GM23338 (cell line): ENCODE measurements at regions not wholly inside any gene's neighbourhood (a gene's known extent, or its start where the extent isn't known, plus 50 kb on each side); places are given as distances from the start of the nearest gene placed in this dataset.
"Not testable (repeated sequence)": the region's sequence is repeated elsewhere in the genome, so short reads cannot be mapped to it uniquely, and the experiment has no call there.

Experiments
- ATAC-seq: fragments of 200-7000 bp; cut with Tn5 transposase; 3 replicates; pipeline ENCODE4 v1.9.1; 2020
- DNase-seq: peaks from one replicate; pipeline ENCODE4 v3.0.0-alpha.2; 2015; ENCODE audit warnings: low spot score
- H2AFZ ChIP-seq: fragments of 200-600 bp; sonication (generic); 2 replicates; pipeline ENCODE4 v1.8.0; 2016; ENCODE audit warnings: antibody characterized with exemption, mild to moderate bottlenecking, moderate library complexity
- H3F3A ChIP-seq: fragments of 200-600 bp; sonication (generic); replicated peaks from 2 replicates; pipeline ENCODE4 v1.8.0; 2017; ENCODE audit warnings: antibody characterized with exemption, mixed run types, low read depth
- H3K27ac ChIP-seq: fragments of 200-600 bp; sonication (generic); 2 replicates; pipeline ENCODE4 v1.6.1; 2016; ENCODE audit warnings: low read depth
- H3K27me3 ChIP-seq: fragments of 200-600 bp; sonication (generic); 2 replicates; pipeline ENCODE4 v1.8.0; 2016; ENCODE audit warnings: mild to moderate bottlenecking, mixed run types, moderate library complexity; ENCODE audit not compliant: insufficient read depth
- H3K36me3 ChIP-seq: fragments of 200-600 bp; sonication (generic); 2 replicates; pipeline ENCODE4 v1.8.0; 2016; ENCODE audit warnings: mild to moderate bottlenecking; ENCODE audit not compliant: insufficient read depth
- H3K4me1 ChIP-seq: fragments of 200-600 bp; sonication (generic); 2 replicates; pipeline ENCODE4 v1.8.0; 2016; ENCODE audit warnings: mild to moderate bottlenecking, moderate library complexity; ENCODE audit not compliant: insufficient read depth
- H3K4me2 ChIP-seq: fragments of 200-600 bp; sonication (generic); 2 replicates; pipeline ENCODE4 v1.7.1; 2017; ENCODE audit warnings: mixed run types
- H3K4me3 ChIP-seq: fragments of 200-600 bp; sonication (generic); 2 replicates; pipeline ENCODE4 v1.6.1; 2016; ENCODE audit warnings: mixed run types
- H3K79me2 ChIP-seq: fragments of 200-600 bp; sonication (generic); replicated peaks from 2 replicates; pipeline ENCODE4 v1.8.0; 2017; ENCODE audit warnings: mild to moderate bottlenecking; ENCODE audit not compliant: insufficient read depth
- H3K9me2 ChIP-seq: fragments of 200-600 bp; sonication (generic); 2 replicates; pipeline ENCODE4 v1.8.0; 2017; ENCODE audit not compliant: insufficient read depth
- H4K20me1 ChIP-seq: fragments of 200-600 bp; sonication (generic); replicated peaks from 2 replicates; pipeline ENCODE4 v1.8.0; 2017; ENCODE audit warnings: mild to moderate bottlenecking; ENCODE audit not compliant: insufficient read depth
- H3K27ac Mint-ChIP-seq: 2 replicates; pipeline ENCODE4 v1.8.0; 2020; ENCODE audit warnings: inconsistent platforms, mild to moderate bottlenecking, moderate library complexity, mixed read lengths
- H3K27me3 Mint-ChIP-seq: 3 replicates; pipeline ENCODE4 v1.8.0; 2022; ENCODE audit warnings: low read depth, mild to moderate bottlenecking, moderate library complexity, mixed read lengths, inconsistent platforms; ENCODE audit not compliant: insufficient read depth, poor library complexity
- H3K36me3 Mint-ChIP-seq: 3 replicates; pipeline ENCODE4 v1.8.0; 2021; ENCODE audit warnings: low read depth, mild to moderate bottlenecking, inconsistent platforms, moderate library complexity, mixed read lengths
- H3K4me1 Mint-ChIP-seq: 3 replicates; pipeline ENCODE4 v1.8.0; 2020; ENCODE audit warnings: mild to moderate bottlenecking, inconsistent platforms, mixed read lengths
- H3K4me3 Mint-ChIP-seq: 3 replicates; pipeline ENCODE4 v1.8.0; 2021; ENCODE audit warnings: moderate library complexity, mild to moderate bottlenecking, inconsistent platforms, mixed read lengths
- H3K9me3 Mint-ChIP-seq: 3 replicates; pipeline ENCODE4 v1.8.0; 2020; ENCODE audit warnings: moderate library complexity, mild to moderate bottlenecking, inconsistent platforms, mixed read lengths

DNA sequence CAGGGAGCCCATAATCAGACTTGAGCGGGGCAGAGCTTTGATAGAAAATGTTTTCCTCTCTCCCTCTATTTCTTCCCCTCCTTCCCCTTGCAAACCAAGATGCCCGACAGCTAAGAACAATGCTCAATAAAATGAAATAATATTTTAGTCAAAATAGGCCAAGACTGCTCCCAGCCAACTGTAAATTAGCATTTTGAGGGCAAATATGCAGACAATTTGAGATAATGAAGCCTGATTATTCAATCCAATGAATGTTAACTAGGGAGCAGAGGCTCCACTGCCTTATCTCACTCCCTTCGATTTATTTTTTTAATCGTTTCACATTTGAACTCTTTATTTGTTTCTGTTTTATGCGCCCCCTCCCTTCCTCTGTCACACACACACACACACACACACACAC, 67.8 kb upstream of the PLGLB1 start:
- not testable (repeated sequence) for H3K27me3 ChIP-seq, H3K9me3 Mint-ChIP-seq, H2AFZ ChIP-seq, H3K9me2 ChIP-seq, H4K20me1 ChIP-seq, H3K4me2 ChIP-seq, H3F3A ChIP-seq, H3K36me3 ChIP-seq, H3K79me2 ChIP-seq, H3K4me1 ChIP-seq, H3K27ac ChIP-seq, H3K27me3 Mint-ChIP-seq, H3K27ac Mint-ChIP-seq, DNase-seq, H3K4me1 Mint-ChIP-seq, H3K36me3 Mint-ChIP-seq, ATAC-seq, H3K4me3 Mint-ChIP-seq, H3K4me3 ChIP-seq

DNA sequence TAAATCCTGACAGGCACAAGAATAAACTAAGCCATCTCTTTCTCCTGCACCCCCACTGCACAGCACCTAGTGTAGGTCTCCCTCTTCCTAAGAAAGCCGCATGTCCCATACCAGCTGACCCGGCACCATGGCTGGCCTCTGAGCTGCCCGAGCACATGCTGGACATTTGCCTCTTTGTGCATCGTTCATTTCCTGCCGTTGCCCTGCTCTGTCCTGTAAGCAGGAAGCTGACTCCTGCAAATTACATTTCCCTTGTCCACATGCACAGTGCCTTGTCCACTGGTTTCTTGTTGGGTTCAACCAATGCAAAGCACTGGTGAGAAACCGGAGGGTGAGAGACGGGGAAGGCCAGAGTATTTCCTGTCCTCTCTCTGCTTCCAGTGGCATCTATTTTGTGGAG, 71.6 kb upstream of the PLGLB1 start:
- H3K4me3 ChIP-seq, H3K4me3 Mint-ChIP-seq, H3K27me3 ChIP-seq, H3K4me1 ChIP-seq, H3K79me2 ChIP-seq, H3K27ac Mint-ChIP-seq, H3K36me3 ChIP-seq, H3K36me3 Mint-ChIP-seq, H2AFZ ChIP-seq, DNase-seq, H3K27me3 Mint-ChIP-seq, H3K4me1 Mint-ChIP-seq, H3K27ac ChIP-seq, H3K4me2 ChIP-seq, H3K9me2 ChIP-seq, ATAC-seq, H4K20me1 ChIP-seq, H3K9me3 Mint-ChIP-seq, H3F3A ChIP-seq: not testable (repeated sequence)

DNA sequence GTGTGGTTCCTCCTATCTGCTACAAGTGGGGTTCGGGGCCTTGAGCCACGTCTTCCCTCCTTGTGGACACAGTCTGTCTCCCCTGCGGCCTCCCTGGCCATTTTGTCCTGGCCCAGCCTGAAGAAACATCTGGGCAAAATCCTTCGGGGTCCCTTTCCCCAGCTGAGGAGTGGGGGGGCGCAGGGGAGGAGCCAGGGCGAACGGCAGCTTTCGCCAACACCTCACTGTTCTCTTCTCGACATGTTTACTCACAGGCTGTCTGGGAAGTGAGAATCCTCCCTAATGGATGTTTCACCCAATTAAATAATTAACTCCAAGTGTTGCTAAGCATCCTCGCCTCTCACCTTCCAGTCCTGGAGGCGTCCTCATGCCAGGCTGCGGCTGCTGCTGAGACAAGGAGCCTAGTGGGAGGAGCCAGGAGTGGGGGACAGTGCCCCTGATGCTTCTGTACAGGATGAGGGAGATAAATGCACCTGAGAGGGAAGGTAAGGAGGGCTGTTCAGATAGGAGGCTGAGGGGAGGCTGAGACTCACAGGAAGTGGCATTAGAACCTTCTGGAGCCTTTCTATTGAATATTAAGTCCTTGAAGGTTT, 72.4 kb upstream of the PLGLB1 start:
- not testable (repeated sequence) for H3K9me3 Mint-ChIP-seq, H3K4me1 Mint-ChIP-seq, H2AFZ ChIP-seq, H3K36me3 ChIP-seq, H4K20me1 ChIP-seq, H3K36me3 Mint-ChIP-seq, H3K27me3 ChIP-seq, H3K4me3 Mint-ChIP-seq, H3F3A ChIP-seq, H3K9me2 ChIP-seq, H3K4me3 ChIP-seq, H3K4me2 ChIP-seq, H3K4me1 ChIP-seq, H3K27me3 Mint-ChIP-seq, H3K27ac ChIP-seq, H3K79me2 ChIP-seq, H3K27ac Mint-ChIP-seq
- DNase-seq (peak; percentile 2), ATAC-seq (peak; percentile 73)

DNA sequence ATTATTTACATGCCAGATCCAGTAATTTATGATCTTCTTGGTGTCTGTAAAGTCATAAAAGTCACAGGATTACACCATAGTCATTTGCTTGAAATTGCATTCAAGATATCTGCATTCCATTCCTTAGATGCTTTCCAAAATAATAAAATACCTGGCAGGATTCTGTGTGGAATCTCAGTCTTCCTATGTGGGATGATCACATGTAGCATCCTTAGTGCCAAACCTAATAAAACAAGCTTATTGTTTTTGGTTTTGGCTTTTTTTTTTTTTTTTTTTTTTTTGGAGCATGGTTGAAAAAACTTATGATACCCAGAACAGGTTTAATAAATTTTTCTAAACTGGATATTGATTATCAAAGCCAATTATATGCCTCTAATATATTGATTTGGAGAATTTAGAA, 74.2 kb upstream of the PLGLB1 start:
- ATAC-seq, H3K9me2 ChIP-seq, H3K27ac ChIP-seq, H3K27me3 ChIP-seq, H3K4me1 Mint-ChIP-seq, DNase-seq, H3K4me3 Mint-ChIP-seq, H3F3A ChIP-seq, H2AFZ ChIP-seq, H3K36me3 Mint-ChIP-seq, H3K4me2 ChIP-seq, H3K79me2 ChIP-seq, H3K9me3 Mint-ChIP-seq, H3K4me3 ChIP-seq, H3K27ac Mint-ChIP-seq, H3K27me3 Mint-ChIP-seq, H3K4me1 ChIP-seq, H3K36me3 ChIP-seq, H4K20me1 ChIP-seq: not testable (repeated sequence)

DNA sequence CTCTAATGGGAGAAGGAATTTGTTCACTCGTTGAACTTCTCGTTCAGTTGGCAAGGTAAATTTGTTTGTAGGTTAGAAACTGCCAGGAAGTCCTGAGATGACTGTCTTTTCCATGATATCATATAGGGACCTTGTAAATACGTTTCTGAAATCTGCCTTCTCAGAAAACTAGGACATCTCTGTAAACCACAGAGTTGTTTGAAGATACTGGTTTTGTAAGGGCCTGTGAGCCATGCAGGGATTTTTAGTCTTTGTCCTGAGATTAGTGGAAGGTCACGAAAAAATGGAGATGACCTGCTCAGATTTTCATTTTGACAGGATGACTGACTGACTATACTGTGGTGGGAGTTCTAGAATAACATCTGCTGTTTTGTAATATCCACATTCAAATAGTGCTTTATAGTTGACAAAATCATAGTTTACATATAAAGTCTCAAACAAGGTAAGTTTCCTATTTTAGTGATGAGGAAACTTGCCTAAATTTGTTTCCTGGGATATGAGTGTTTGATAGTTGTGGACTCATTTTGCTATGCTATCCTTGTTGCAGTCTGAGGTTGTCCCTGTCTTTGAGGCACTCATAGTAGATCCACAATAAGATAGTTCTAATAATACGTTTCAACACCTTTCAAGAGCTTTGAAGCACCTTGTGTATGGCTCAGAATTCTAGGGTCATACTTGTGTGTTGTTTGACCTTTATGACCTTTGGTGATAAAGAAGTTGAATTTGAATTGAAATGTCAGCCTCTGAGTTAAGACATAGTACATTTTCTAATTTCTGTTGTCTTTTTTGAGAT, 107.3 kb upstream of the PLGLB1 start:
- H3K27ac Mint-ChIP-seq, H3K36me3 ChIP-seq, H4K20me1 ChIP-seq, H3K4me1 ChIP-seq, H3K27ac ChIP-seq, H3K4me3 Mint-ChIP-seq, DNase-seq, H2AFZ ChIP-seq, ATAC-seq, H3K27me3 Mint-ChIP-seq, H3K4me1 Mint-ChIP-seq, H3K9me2 ChIP-seq, H3K36me3 Mint-ChIP-seq, H3K9me3 Mint-ChIP-seq, H3K79me2 ChIP-seq, H3F3A ChIP-seq, H3K27me3 ChIP-seq, H3K4me2 ChIP-seq, H3K4me3 ChIP-seq: not testable (repeated sequence)

DNA sequence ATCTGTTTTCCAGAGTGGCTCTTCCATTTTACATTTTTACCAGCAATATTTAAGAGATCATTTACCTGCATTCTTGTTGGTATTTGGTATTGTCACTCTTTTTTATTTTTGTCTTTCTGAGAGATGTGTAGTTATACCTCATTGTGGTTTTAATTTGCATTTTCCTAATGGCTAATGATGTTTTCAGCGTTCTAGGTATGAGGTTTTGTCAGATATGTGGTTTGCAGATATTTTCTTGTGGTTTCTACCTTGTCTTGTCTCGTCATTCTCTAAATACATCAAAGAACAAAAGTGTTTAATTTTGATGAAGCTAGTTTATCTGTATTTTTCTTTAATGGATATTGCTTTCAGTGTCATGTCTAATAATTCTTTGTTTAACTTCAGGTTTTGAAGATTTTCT, 110.9 kb upstream of the PLGLB1 start:
- not testable (repeated sequence) for H2AFZ ChIP-seq, H3K4me1 Mint-ChIP-seq, DNase-seq, H3K4me1 ChIP-seq, H3K36me3 ChIP-seq, H4K20me1 ChIP-seq, H3K27ac Mint-ChIP-seq, H3K27me3 ChIP-seq, H3K27me3 Mint-ChIP-seq, H3K79me2 ChIP-seq, H3F3A ChIP-seq, H3K36me3 Mint-ChIP-seq, H3K9me2 ChIP-seq, H3K4me3 ChIP-seq, H3K4me3 Mint-ChIP-seq, ATAC-seq, H3K9me3 Mint-ChIP-seq, H3K27ac ChIP-seq, H3K4me2 ChIP-seq
